ENCODE measurements at regions not wholly inside any gene's neighbourhood (a gene's known extent, or its start where the extent isn't known, plus 50 kb on each side); places are given as distances from the start of the nearest gene placed in this dataset.
"Not testable (repeated sequence)": the region's sequence is repeated elsewhere in the genome, so short reads cannot be mapped to it uniquely, and the experiment has no call there.

DNA sequence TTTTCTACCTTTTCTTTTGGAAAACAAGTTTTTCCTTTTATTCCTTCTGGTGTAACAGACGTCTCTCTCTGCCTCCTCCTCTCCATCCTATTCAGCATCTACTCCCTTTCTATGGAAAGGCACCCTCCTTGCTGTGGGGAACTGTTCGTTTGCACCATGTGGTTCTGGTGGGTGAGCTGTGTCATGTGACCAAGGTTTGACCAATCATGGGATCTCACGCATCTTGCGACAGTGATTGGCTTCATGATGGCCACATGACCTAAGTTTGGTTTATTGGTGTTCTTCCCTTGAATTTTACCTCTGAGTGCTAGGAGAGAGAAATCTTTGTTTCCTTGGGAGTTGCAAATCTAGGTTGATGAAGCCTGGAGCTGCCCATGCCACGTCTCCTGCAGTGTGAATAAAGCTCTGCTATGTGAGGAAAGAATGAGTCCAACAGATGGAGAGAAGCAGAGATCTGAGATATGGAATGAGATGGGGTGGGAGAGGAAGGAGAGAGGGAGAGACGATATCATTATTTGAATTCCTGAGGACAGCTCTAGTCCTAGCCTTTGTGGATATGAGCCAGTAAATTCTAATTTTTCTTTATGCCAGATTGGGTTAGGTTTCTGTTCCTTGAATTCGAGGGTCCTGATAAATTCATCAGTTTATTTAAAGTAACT, 178.8 kb upstream of the IL12B start:
- Histone ChIP-seq H3K27me3 (ENCODE audit: control insufficient read depth, insufficient read depth, low read length) (no peaks in the 10 kb centered on the region), H3K4me3 (ENCODE audit: insufficient read depth, low read depth, low read length) (no peak overlapping the region), H3K36me3 (replicated peaks; ENCODE audit: control insufficient read depth, insufficient read depth, low read length) (no peaks in the 10 kb centered on the region)
- no peak for DNase-seq

DNA sequence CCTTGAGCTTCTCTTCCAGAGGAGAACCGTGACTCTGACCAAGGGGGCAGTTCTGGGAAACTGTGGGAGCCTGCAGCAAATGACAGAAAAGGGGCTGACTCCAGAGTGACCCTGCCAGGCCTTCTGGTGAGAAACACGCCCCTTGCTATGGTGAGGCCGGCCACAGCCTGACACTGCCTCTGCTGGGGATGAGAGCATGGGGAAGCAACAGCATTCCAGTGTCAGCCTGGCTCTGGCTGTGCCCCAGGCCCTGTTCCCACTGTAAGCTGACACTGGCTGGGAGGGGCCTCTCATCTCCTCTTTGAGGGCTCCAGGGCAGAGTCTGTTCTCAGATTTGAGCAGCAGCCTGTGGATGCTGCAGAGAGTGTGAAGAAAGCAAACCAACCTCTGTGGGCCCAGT, 180.0 kb upstream of the IL12B start:
- Histone ChIP-seq H3K36me3 (replicated peaks; ENCODE audit: control insufficient read depth, insufficient read depth, low read length) (no peaks in the 10 kb centered on the region), H3K27me3 (ENCODE audit: control insufficient read depth, insufficient read depth, low read length) (no peaks in the 10 kb centered on the region), H3K4me3 (ENCODE audit: insufficient read depth, low read depth, low read length) (no peak overlapping the region)
- peak; percentile 72 for DNase-seq

- no peak overlapping the region for H3K4me3 ChIP-seq (ENCODE audit: insufficient read depth, low read depth, low read length)
- no peaks in the 10 kb centered on the region for H3K27me3 ChIP-seq (ENCODE audit: control insufficient read depth, insufficient read depth, low read length)
- no peak for DNase-seq
- H3K36me3 ChIP-seq (replicated peaks; ENCODE audit: control insufficient read depth, insufficient read depth, low read length), result no peaks in the 10 kb centered on the region
Observed at GRCh38 chr5:159511570-159511969, 181.3 kb upstream of the IL12B start.

DNA sequence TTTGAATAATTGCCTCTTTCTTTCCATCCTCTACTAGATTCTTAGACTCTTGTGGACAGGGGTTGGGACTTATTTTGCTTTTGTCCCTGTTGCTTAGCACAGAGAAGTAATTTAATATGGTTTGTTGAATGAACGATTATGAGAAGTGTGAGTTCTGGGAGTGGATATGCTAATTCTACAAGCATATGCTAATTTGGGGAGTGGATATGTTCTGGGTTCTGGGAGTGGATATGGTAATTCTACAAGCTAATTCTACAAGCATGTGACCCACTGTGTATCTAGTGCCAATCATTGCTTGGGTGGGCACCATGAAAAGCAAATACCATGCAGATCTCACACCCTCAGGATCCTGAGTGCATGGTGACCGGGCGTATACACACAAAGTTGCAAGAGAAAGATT, 181.8 kb upstream of the IL12B start:
- no peak for DNase-seq
- no peaks in the 10 kb centered on the region for H3K27me3 ChIP-seq (ENCODE audit: control insufficient read depth, insufficient read depth, low read length)
- H3K4me3 ChIP-seq (ENCODE audit: insufficient read depth, low read depth, low read length), result no peak overlapping the region
- no peaks in the 10 kb centered on the region for H3K36me3 ChIP-seq (replicated peaks; ENCODE audit: control insufficient read depth, insufficient read depth, low read length)

DNA sequence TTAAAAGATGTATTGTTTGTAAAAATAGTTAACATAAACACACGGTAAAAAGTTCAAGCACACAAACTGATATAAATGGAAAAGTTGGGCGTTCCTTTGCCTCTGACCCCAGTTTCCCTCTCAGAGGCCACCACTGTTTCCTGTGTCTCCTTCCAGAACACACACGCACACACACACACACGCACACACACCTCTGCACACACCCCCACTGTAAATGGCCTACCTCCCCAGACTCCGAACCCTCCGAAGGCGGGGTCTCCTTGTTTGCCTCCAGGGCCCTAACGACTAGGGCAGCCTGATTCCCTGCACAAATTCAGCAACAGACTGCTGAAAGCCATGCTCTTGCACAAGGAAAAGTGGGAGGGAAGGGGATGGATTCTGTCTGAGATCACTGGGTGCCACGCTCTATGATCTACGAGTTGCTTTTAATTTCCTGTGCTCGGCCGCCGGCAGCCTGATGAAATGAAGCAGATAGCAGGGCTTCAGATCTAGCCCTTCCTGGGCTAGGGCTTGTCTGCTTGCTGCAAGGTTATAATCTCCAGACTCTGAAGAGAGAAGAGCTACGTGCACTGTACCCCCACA, 184.0 kb upstream of the IL12B start:
- Histone ChIP-seq H3K4me3 (ENCODE audit: insufficient read depth, low read depth, low read length) (no peak overlapping the region), H3K27me3 (ENCODE audit: control insufficient read depth, insufficient read depth, low read length) (no peaks in the 10 kb centered on the region), H3K36me3 (replicated peaks; ENCODE audit: control insufficient read depth, insufficient read depth, low read length) (no peaks in the 10 kb centered on the region)
- DNase-seq, result no peak

DNA sequence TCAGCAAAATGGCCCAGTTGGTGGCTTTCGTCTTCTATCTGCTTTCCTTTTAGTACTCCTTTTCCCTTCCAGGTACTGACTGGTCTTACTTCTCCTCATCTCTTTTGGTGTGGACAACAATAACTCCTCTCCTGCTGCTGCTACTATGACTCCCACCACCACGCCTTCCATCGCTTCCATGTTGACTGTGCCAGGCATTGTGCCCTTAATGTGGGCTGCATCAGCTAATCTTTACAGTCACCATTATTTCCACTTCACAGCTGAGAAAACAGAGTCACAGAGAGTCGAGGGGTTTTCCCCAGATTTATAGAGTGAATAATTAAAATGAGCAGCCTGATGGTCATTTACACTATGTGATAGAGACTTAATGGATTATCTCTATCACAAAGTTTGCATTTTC, 184.9 kb upstream of the IL12B start:
- Histone ChIP-seq H3K36me3 (replicated peaks; ENCODE audit: control insufficient read depth, insufficient read depth, low read length) (no peaks in the 10 kb centered on the region), H3K4me3 (ENCODE audit: insufficient read depth, low read depth, low read length) (no peak overlapping the region), H3K27me3 (ENCODE audit: control insufficient read depth, insufficient read depth, low read length) (no peaks in the 10 kb centered on the region)
- DNase-seq, result no peak

DNA sequence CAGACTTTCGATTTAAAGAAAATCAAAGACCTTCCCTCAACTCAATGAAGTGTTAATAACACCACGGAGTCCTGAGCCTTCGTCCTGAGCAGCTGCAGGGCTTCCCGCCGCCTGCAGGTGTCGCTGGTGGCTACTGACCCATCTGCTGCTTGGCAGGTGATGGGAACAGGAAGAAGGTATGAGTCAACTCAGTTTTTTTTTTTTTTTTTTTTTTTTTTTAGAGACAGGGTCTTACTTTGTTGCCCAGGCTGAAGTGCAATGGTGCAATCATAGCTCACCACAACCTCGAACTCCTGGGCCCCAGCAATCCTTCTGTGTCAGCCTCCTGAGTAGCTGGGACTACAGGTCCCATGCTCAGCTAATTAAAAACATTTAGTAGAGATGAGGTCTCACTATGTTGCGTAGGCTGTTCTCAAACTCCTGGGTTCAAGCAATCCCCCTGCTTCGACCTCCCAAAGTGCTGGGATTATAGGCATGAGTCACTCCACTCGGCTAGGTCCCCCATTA, 185.7 kb upstream of the IL12B start:
- H3K4me3 ChIP-seq (ENCODE audit: insufficient read depth, low read depth, low read length), result no peak overlapping the region
- H3K27me3 ChIP-seq (ENCODE audit: control insufficient read depth, insufficient read depth, low read length), result no peaks in the 10 kb centered on the region
- DNase-seq, result peak; percentile 68
- no peaks in the 10 kb centered on the region for H3K36me3 ChIP-seq (replicated peaks; ENCODE audit: control insufficient read depth, insufficient read depth, low read length)

DNA sequence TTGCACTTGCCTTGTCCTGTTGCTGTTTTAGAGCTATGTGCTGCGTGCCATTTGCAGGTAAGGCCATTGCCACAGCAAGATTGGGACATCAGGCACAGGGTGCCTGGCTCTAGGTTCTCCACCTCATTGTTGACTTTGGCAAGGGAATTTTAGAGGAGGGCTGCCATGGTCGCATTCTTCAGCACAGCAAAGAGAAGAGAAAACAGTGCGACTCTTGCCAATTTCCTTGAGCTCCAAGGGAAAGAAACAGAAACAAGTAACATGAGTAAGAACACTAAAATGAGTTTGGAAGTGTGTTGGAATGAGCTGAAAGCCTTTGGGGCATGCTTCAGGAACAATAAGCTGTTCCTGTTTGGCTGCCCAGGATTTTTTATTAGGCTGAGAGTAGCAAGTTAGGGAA, 188.1 kb upstream of the IL12B start:
- DNase-seq, result no peak
- Histone ChIP-seq H3K36me3 (replicated peaks; ENCODE audit: control insufficient read depth, insufficient read depth, low read length) (no peaks in the 10 kb centered on the region), H3K4me3 (ENCODE audit: insufficient read depth, low read depth, low read length) (no peak overlapping the region), H3K27me3 (ENCODE audit: control insufficient read depth, insufficient read depth, low read length) (no peaks in the 10 kb centered on the region)

DNA sequence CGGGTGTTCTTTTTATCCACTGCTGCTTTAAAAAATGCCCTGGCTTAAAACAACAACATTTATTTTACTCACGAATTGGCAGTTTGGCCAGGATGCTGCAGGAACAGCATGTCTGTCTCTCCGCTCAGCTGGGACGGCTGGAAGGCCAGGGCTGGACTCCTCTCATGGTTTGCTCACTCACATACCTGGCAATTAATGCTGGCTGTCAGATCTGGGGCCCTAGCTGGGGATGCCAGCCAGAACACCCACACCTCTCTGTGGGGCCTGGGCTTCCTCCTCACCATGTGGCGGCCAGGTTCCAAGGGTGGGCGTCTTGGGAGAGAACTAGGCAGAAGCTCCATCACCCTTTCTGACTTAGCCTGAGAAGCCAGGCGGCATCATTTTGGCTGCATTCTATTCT, 189.1 kb upstream of the IL12B start:
- Histone ChIP-seq H3K27me3 (ENCODE audit: control insufficient read depth, insufficient read depth, low read length) (no peaks in the 10 kb centered on the region), H3K4me3 (ENCODE audit: insufficient read depth, low read depth, low read length) (no peak overlapping the region), H3K36me3 (replicated peaks; ENCODE audit: control insufficient read depth, insufficient read depth, low read length) (no peaks in the 10 kb centered on the region)
- DNase-seq, result no peak

GRCh38 chr5:159522841-159523240, 192.6 kb upstream of the IL12B start:
- Histone ChIP-seq H3K4me3 (ENCODE audit: insufficient read depth, low read depth, low read length) (no peak overlapping the region), H3K27me3 (ENCODE audit: control insufficient read depth, insufficient read depth, low read length) (no peaks in the 10 kb centered on the region)
- no peak for DNase-seq

DNA sequence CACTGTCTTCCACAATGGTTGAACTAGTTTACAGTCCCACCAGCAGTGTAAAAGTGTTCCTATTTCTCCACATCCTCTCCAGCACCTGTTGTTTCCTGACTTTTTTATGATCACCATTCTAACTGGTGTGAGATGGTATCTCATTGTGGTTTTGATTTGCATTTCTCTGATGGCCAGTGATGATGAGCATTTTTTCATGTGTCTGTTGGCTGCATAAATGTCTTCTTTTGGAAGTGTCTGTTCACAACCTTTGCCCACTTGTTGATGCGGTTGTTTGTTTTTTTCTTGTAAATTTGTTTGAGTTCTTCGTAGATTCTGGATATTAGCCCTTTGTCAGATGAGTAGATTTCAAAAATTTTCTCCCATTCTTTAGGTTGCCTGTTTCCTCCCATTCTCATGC, 194.0 kb upstream of the IL12B start:
- not testable (repeated sequence) for H3K27me3 ChIP-seq (ENCODE audit: control insufficient read depth, insufficient read depth, low read length); H3K36me3 ChIP-seq (replicated peaks; ENCODE audit: control insufficient read depth, insufficient read depth, low read length); DNase-seq; H3K4me3 ChIP-seq (ENCODE audit: insufficient read depth, low read depth, low read length)

More at GRCh38 chr5:159522841-159523240, 192.6 kb upstream of the IL12B start:
- no peaks in the 10 kb centered on the region for H3K36me3 ChIP-seq (replicated peaks; ENCODE audit: control insufficient read depth, insufficient read depth, low read length)

- H3K27me3 ChIP-seq (ENCODE audit: control insufficient read depth, insufficient read depth, low read length), result no peaks in the 10 kb centered on the region
- DNase-seq, result peak; percentile 14
- no peaks in the 10 kb centered on the region for H3K36me3 ChIP-seq (replicated peaks; ENCODE audit: control insufficient read depth, insufficient read depth, low read length)
- no peak overlapping the region for H3K4me3 ChIP-seq (ENCODE audit: insufficient read depth, low read depth, low read length)
Observed at GRCh38 chr5:159525117-159525516, 194.8 kb upstream of the IL12B start.

GRCh38 chr5:159527546-159528254, 197.4 kb upstream of the IL12B start:
- Histone ChIP-seq H3K27me3 (ENCODE audit: control insufficient read depth, insufficient read depth, low read length) (no peaks in the 10 kb centered on the region), H3K4me3 (ENCODE audit: insufficient read depth, low read depth, low read length) (no peak overlapping the region), H3K36me3 (replicated peaks; ENCODE audit: control insufficient read depth, insufficient read depth, low read length) (no peaks in the 10 kb centered on the region)
- DNase-seq, result no peak

DNA sequence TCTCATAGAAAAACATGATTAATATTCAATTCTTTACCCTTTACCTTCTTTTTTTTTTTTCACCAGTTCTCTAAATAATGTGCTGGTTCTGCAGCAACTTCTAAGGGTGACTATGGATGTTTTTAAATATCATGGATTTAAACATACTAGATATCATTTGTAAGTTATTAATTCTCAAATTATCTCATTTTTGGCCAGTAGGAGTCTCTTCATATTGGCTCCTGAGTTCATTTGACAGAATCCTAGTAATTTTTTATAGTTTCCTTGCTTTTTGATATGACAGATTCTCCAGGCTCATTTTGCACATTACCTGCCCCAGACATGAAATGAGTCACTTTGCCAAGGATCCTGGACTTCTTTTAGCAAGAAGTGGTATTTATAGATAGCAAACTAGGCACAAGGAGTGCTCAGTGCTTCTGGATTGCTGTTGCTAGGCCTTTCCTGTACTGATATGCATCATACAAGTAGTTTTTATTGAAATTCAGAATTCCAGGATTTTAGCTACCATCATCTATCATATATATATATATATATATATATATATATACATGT, 201.3 kb upstream of the IL12B start:
- DNase-seq, result no peak
- no peaks in the 10 kb centered on the region for H3K27me3 ChIP-seq (ENCODE audit: control insufficient read depth, insufficient read depth, low read length)
- no peaks in the 10 kb centered on the region for H3K36me3 ChIP-seq (replicated peaks; ENCODE audit: control insufficient read depth, insufficient read depth, low read length)
- no peak overlapping the region for H3K4me3 ChIP-seq (ENCODE audit: insufficient read depth, low read depth, low read length)

- Histone ChIP-seq H3K4me3 (ENCODE audit: insufficient read depth, low read depth, low read length) (no peak overlapping the region), H3K27me3 (ENCODE audit: control insufficient read depth, insufficient read depth, low read length) (no peaks in the 10 kb centered on the region), H3K36me3 (replicated peaks; ENCODE audit: control insufficient read depth, insufficient read depth, low read length) (no peaks in the 10 kb centered on the region)
- DNase-seq, result no peak
Observed at GRCh38 chr5:159533197-159533596, 202.9 kb upstream of the IL12B start.

Measured in H7 (cell line).